ENCODE measurements at regions not wholly inside any gene's neighbourhood (a gene's known extent, or its start where the extent isn't known, plus 50 kb on each side); places are given as distances from the start of the nearest gene placed in this dataset.

DNA sequence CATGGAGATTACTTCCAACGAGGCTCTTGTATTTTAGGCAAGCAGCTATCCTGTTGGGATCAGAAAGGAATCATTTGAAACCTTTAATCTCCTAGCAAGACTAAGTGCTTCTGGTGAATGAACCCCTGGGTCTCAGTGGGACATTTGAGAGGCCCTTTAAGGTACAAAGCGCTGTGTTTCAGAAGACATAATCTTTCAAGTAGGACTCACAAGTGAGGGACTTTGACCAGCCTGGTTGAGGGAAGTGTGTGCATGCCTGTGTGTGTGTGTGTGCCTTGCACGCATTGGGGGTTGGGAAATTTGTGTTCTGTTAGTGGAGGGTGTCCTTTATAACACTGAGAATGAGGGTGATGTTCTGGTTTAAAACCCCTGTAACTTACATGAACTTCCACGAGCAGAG is 64.4 kb upstream of the KCNG1 start:
- Histone ChIP-seq H3K27me3 (ENCODE audit: control insufficient read depth, insufficient read depth, low read length) (peaks cover 91% of the 10 kb centered on the region), H3K4me3 (ENCODE audit: low read length) (no peak overlapping the region)

DNA sequence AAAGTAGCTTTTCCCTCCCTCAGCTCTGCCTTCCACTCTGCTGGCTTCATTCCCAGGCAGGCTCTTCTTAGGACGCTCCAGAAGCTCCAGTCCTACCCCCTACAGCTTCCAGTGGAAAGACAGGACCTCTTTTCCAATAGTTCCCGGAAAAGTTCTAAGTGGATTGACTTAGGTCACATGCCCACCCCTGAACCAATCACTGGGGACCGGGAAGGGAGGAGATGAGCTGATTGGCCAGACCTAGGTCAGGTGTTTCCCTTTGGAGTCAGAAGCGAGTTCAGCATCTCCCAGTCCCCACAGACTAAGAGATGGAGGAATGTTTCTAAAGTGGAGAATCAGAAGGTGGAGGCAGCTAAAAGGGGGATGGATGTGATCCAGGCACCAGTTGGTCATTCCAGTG is 62.9 kb upstream of the KCNG1 start:
- Histone ChIP-seq H3K36me3 (ENCODE audit: insufficient read depth, low read length) (no peaks in the 10 kb centered on the region), H3K27me3 (ENCODE audit: control insufficient read depth, insufficient read depth, low read length) (peaks cover 85% of the 10 kb centered on the region), H3K9ac (ENCODE audit: low read depth, low read length) (no peak overlapping the region), H3K9me3 (replicated peaks; ENCODE audit: low read length) (no peaks in the 10 kb centered on the region), H3K4me1 (ENCODE audit: control insufficient read depth, insufficient read depth, low read length) (no peaks in the 10 kb centered on the region), H3K4me2 (ENCODE audit: low read length) (no peak overlapping the region), H3K4me3 (ENCODE audit: low read length) (no peak overlapping the region)

More for the DNA sequence above, 64.4 kb upstream of the KCNG1 start:
- no peaks in the 10 kb centered on the region for H3K36me3 ChIP-seq (ENCODE audit: insufficient read depth, low read length)
- H3K4me2 ChIP-seq (ENCODE audit: low read length) = no peak overlapping the region
- no peaks in the 10 kb centered on the region for H3K4me1 ChIP-seq (ENCODE audit: control insufficient read depth, insufficient read depth, low read length)
- no peaks in the 10 kb centered on the region for H3K9me3 ChIP-seq (replicated peaks; ENCODE audit: low read length)
- H3K9ac ChIP-seq (ENCODE audit: low read depth, low read length) = no peak overlapping the region

DNA sequence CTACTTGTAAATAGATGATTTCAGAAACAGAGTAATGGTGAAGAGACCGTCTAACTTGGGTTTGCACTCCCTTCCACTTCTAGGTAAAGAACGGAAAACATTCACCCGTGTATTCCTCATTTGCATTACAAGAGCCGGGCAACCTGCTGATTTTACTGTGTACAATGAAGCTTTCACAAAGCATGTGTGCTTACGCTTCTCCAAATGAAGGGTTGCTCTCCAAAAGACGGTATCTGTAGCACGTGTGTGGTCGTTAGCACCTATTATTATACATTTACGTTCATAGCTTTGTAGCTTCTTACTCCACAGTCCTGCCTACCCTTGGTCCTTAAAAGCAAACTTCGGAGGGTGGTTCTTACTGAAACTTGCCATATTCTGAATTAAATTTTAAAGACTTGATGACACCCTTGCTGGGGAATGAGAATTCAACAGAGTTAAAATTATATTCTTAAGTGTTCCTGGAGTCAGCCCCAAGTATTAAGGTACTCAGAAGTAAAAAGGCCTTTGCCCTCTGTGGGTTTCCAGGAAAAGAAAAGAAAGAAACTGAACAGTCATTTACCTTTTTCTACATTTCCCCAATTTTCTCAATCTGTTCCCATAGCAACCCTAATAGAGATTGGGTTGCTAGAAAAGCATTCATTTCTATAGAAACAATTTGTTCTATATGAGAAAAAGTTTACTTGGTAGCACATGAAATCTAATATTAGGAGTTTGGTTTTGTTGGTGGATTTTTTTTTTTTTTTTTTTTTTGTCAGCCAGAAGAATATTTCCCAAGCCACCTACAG is 61.9 kb upstream of the KCNG1 start:
- Histone ChIP-seq H3K9ac (ENCODE audit: low read depth, low read length) (no peak overlapping the region), H3K4me2 (ENCODE audit: low read length) (no peak overlapping the region), H3K27me3 (ENCODE audit: control insufficient read depth, insufficient read depth, low read length) (peaks cover 86% of the 10 kb centered on the region), H3K4me1 (ENCODE audit: control insufficient read depth, insufficient read depth, low read length) (no peaks in the 10 kb centered on the region), H3K9me3 (replicated peaks; ENCODE audit: low read length) (no peaks in the 10 kb centered on the region), H3K36me3 (ENCODE audit: insufficient read depth, low read length) (no peaks in the 10 kb centered on the region), H3K4me3 (ENCODE audit: low read length) (no peak overlapping the region)

DNA sequence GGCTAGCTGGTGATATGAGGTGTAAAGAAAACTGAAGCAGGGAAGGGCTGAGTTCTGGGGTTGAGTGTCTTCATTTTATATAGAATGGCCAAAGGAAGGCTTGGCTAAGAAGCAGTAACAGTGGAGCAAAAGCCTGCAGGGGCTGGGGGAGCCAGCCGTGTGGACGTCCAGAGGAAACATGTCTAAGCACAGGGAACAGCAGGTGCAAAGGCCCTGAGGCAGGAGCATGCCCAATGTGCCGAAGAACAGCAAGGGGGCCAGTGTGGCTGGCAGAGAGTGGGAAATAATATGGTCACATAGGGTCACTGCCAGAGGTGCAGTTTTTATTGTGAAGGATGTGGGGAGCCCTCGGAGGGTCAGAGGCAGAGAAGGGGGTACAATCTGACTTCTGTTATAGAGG is 60.5 kb upstream of the KCNG1 start:
- H3K27me3 ChIP-seq (ENCODE audit: control insufficient read depth, insufficient read depth, low read length) = peaks cover 89% of the 10 kb centered on the region
- no peak overlapping the region for H3K4me3 ChIP-seq (ENCODE audit: low read length)
- no peak overlapping the region for H3K9ac ChIP-seq (ENCODE audit: low read depth, low read length)
- H3K4me2 ChIP-seq (ENCODE audit: low read length) = no peak overlapping the region
- H3K36me3 ChIP-seq (ENCODE audit: insufficient read depth, low read length) = no peaks in the 10 kb centered on the region
- H3K4me1 ChIP-seq (ENCODE audit: control insufficient read depth, insufficient read depth, low read length) = no peaks in the 10 kb centered on the region
- no peaks in the 10 kb centered on the region for H3K9me3 ChIP-seq (replicated peaks; ENCODE audit: low read length)

DNA sequence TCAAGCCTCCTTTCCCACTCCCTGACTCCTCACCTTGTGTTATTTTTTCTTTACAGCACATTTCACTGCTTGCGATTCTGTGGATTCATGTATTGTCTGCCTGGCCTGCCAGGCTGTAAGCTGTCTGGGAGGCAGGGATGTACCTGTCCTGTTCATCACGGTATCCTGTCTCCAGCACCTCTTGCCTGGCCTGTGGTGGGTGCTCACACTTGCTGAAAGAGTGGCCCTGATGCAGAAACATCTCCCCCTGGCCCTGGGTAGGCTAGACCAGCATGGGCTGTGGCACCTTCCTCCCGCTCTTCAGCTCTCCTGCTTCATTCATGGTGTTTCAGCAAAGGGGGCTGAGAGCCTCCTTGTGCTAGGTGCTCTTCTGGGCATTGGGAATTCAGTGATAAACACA is 60.1 kb upstream of the KCNG1 start:
- Histone ChIP-seq H3K36me3 (ENCODE audit: insufficient read depth, low read length) (no peaks in the 10 kb centered on the region), H3K4me1 (ENCODE audit: control insufficient read depth, insufficient read depth, low read length) (no peaks in the 10 kb centered on the region), H3K9me3 (replicated peaks; ENCODE audit: low read length) (no peaks in the 10 kb centered on the region), H3K27me3 (ENCODE audit: control insufficient read depth, insufficient read depth, low read length) (peaks cover 91% of the 10 kb centered on the region), H3K4me3 (ENCODE audit: low read length) (no peak overlapping the region), H3K9ac (ENCODE audit: low read depth, low read length) (no peak overlapping the region), H3K4me2 (ENCODE audit: low read length) (no peak overlapping the region)

DNA sequence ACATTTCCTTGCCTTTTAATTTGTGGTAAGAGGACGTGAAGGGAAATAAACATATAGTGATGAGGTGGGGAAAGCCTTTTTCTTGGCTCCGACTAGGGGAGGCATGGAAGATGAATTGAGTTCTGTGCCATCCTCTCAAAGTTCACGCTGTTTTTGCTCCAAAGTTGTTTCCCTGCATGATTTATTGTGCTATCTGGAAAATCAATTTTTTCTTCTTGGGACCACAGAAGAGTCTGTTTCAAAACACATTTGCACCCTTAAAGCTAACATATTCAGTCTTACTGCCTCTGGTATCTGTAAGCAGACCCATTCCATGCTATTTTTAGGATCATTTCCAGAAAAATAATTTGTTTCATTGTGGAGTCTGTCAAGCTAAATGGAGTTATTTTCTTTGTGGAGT is 57.6 kb upstream of the KCNG1 start:
- Histone ChIP-seq H3K4me3 (ENCODE audit: low read length) (no peak overlapping the region), H3K9ac (ENCODE audit: low read depth, low read length) (no peak overlapping the region), H3K4me1 (ENCODE audit: control insufficient read depth, insufficient read depth, low read length) (no peaks in the 10 kb centered on the region), H3K9me3 (replicated peaks; ENCODE audit: low read length) (no peaks in the 10 kb centered on the region), H3K36me3 (ENCODE audit: insufficient read depth, low read length) (no peaks in the 10 kb centered on the region), H3K27me3 (ENCODE audit: control insufficient read depth, insufficient read depth, low read length) (peaks cover 91% of the 10 kb centered on the region), H3K4me2 (ENCODE audit: low read length) (no peak overlapping the region)

DNA sequence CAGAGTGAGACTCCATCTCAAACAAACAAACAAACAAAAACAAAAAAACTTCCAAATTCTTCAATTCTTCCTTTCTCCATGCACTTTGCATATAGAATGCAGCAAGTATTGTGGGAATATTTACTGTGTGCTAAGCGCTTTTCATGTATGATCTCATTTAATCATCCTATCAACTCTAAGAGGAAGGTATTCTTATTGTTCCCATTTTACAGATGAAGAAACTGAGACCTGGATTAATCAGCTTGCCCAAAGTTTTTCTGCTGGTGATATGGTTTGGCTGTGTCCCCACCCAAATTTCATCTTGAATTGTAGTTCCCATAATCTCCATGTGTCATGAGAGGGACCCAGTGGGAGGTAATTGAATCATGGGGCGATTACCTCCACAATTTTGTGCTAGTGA is 56.6 kb upstream of the KCNG1 start:
- Histone ChIP-seq H3K4me2 (ENCODE audit: low read length) (no peak overlapping the region), H3K36me3 (ENCODE audit: insufficient read depth, low read length) (no peaks in the 10 kb centered on the region), H3K4me1 (ENCODE audit: control insufficient read depth, insufficient read depth, low read length) (no peaks in the 10 kb centered on the region), H3K27me3 (ENCODE audit: control insufficient read depth, insufficient read depth, low read length) (peaks cover 91% of the 10 kb centered on the region), H3K9ac (ENCODE audit: low read depth, low read length) (no peak overlapping the region), H3K9me3 (replicated peaks; ENCODE audit: low read length) (no peaks in the 10 kb centered on the region), H3K4me3 (ENCODE audit: low read length) (no peak overlapping the region)

DNA sequence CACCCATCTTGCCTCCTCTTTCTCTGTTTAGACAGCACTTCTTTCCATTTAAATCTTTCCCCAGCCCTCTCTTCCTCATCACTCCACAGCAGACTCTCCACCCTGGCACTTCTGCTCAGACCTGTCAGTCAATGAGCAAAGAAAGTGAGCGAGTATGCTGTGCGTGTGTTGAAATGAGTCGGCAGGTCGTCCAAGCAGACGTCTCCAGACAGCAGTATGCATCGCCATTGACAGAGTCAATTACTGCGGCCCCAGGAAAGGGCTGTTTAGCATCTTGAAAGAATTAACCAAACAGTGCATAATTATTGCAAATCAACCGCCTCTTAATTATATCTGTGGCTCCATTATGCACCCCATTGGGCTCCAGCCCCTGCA is 54.8 kb upstream of the KCNG1 start:
- Histone ChIP-seq H3K36me3 (ENCODE audit: insufficient read depth, low read length) (no peaks in the 10 kb centered on the region), H3K4me2 (ENCODE audit: low read length) (no peak overlapping the region), H3K4me3 (ENCODE audit: low read length) (no peak overlapping the region), H3K9me3 (replicated peaks; ENCODE audit: low read length) (no peaks in the 10 kb centered on the region), H3K27me3 (ENCODE audit: control insufficient read depth, insufficient read depth, low read length) (peaks cover 80% of the 10 kb centered on the region), H3K4me1 (ENCODE audit: control insufficient read depth, insufficient read depth, low read length) (no peaks in the 10 kb centered on the region), H3K9ac (ENCODE audit: low read depth, low read length) (no peak overlapping the region)

DNA sequence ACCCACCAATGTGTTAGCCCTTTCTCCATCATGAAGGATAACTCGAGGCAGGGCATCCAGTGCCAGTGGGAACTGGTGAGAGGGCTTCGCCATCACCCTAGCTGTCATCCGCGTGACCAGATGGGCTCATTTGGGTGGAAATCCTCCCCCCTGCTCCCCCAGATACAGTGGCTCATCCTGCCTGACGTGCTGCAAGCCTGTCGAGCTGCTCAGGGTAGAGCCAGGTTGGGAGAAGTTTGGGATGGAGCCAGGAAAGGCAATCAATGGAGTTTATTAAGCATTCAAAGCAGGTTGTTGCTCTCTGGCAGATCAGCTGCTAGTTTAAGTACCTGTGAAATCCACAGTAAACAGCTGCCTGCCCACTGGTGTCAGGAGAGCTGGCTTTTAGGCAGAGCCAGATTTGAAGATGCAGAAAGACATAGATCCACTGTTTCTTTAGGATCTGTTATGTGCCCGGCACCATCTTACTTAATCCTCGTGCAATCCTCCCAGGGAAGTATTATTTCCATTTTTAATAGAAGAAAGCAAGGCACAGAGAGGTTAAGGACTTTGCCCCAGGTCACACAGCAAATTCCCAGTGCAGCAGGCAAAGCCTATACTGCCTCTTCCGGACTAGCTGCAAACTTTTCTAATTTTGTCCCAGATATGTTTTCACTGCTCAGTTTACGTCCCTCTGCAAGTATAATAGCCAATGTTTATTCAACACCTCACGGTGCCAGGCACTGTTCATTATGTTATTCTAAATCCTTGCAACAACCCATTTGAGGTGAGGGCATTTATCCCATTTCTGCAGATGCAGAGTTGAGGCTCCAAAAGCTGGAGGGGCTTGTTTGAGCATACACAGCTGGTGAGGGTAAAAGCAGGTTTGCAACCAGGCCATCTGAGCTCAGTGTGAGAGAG is 54.1 kb upstream of the KCNG1 start:
- no peaks in the 10 kb centered on the region for H3K4me1 ChIP-seq (ENCODE audit: control insufficient read depth, insufficient read depth, low read length)
- no peaks in the 10 kb centered on the region for H3K9me3 ChIP-seq (replicated peaks; ENCODE audit: low read length)
- H3K27me3 ChIP-seq (ENCODE audit: control insufficient read depth, insufficient read depth, low read length) = peaks cover 80% of the 10 kb centered on the region
- H3K36me3 ChIP-seq (ENCODE audit: insufficient read depth, low read length) = no peaks in the 10 kb centered on the region
- no peak overlapping the region for H3K4me3 ChIP-seq (ENCODE audit: low read length)
- no peak overlapping the region for H3K9ac ChIP-seq (ENCODE audit: low read depth, low read length)
- H3K4me2 ChIP-seq (ENCODE audit: low read length) = no peak overlapping the region

DNA sequence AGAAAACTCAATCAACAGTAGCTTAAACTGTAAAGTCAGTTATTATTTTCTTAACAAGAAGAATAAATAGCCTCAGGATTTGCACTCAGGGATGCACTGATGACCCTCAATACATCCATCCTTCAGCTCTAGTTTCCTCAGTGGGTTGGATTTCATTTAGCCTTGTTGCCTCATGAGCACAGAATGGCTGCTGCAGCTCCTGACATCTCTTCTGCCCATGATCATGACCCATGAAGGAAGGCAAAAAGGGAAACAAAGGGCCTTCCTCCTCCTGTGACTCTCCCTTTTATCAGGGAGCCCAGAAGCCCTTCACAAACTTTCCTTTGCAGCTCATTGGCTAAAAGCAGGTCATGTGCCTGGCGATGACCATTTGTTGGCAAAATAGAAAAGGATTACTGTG is 51.2 kb upstream of the KCNG1 start:
- Histone ChIP-seq H3K9me3 (replicated peaks; ENCODE audit: low read length) (no peaks in the 10 kb centered on the region), H3K4me1 (ENCODE audit: control insufficient read depth, insufficient read depth, low read length) (no peaks in the 10 kb centered on the region), H3K4me3 (ENCODE audit: low read length) (no peak overlapping the region), H3K27me3 (ENCODE audit: control insufficient read depth, insufficient read depth, low read length) (peaks cover 72% of the 10 kb centered on the region), H3K4me2 (ENCODE audit: low read length) (no peak overlapping the region), H3K9ac (ENCODE audit: low read depth, low read length) (no peak overlapping the region), H3K36me3 (ENCODE audit: insufficient read depth, low read length) (no peaks in the 10 kb centered on the region)

All from skeletal muscle satellite cell (primary cell).